Activated CD8-positive, alpha-beta memory T cell treated with anti-CD3 and anti-CD28 coated beads, Interleukin-2, amount 50 U/mL, for 4 hours (primary cell): ENCODE measurements at regions not wholly inside any gene's neighbourhood (a gene's known extent, or its start where the extent isn't known, plus 50 kb on each side); places are given as distances from the start of the nearest gene placed in this dataset.
"Not testable (repeated sequence)": the region's sequence is repeated elsewhere in the genome, so short reads cannot be mapped to it uniquely, and the experiment has no call there.

ENCODE experiments used
- DNase-seq: peaks from one replicate; pipeline ENCODE4 v3.0.0-alpha.2; 2020

- no peak for DNase-seq
These were observed 185.2 kb downstream of the SHOX2 start for GRCh38 chr3:157920822-157921700.

GRCh38 chr3:157919319-157919887 lies 186.8 kb downstream of the SHOX2 start:
- DNase-seq = no peak

GRCh38 chr3:157918402-157918801 lies 187.8 kb downstream of the SHOX2 start:
- no peak for DNase-seq

GRCh38 chr3:157916672-157917071 lies 189.5 kb downstream of the SHOX2 start:
- no peak for DNase-seq

GRCh38 chr3:157914882-157915281 lies 191.3 kb downstream of the SHOX2 start:
- DNase-seq = no peak

- no peak for DNase-seq
These were observed 192.5 kb downstream of the SHOX2 start for GRCh38 chr3:157913741-157914150.

- DNase-seq = no peak
These were observed 193.4 kb downstream of the SHOX2 start for GRCh38 chr3:157912514-157913451.

GRCh38 chr3:157906627-157907026 lies 199.6 kb downstream of the SHOX2 start:
- no peak for DNase-seq

- DNase-seq = no peak
These were observed 200.3 kb downstream of the SHOX2 start for GRCh38 chr3:157905885-157906284.

GRCh38 chr3:157902680-157903079 lies 203.5 kb downstream of the SHOX2 start:
- DNase-seq = not testable (repeated sequence)

- no peak for DNase-seq
These were observed 218.2 kb downstream of the SHOX2 start for GRCh38 chr3:157888040-157888439.

GRCh38 chr3:157876556-157876955 lies 229.7 kb downstream of the SHOX2 start:
- no peak for DNase-seq

GRCh38 chr3:157872902-157873301 lies 233.3 kb downstream of the SHOX2 start:
- no peak for DNase-seq

GRCh38 chr3:157871838-157872460 lies 234.3 kb downstream of the SHOX2 start:
- DNase-seq = no peak

GRCh38 chr3:157871248-157871647 lies 235.0 kb downstream of the SHOX2 start:
- no peak for DNase-seq

GRCh38 chr3:157868946-157869345 lies 237.3 kb downstream of the SHOX2 start:
- no peak for DNase-seq

GRCh38 chr3:157868196-157868595 lies 238.0 kb downstream of the SHOX2 start:
- no peak for DNase-seq

GRCh38 chr3:157865352-157866000 lies 240.7 kb downstream of the SHOX2 start:
- no peak for DNase-seq

- DNase-seq = no peak
These were observed 245.0 kb downstream of the SHOX2 start for GRCh38 chr3:157861076-157861765.

- DNase-seq = no peak
These were observed 246.7 kb downstream of the SHOX2 start for GRCh38 chr3:157859541-157859940.

GRCh38 chr3:157858821-157859220 lies 247.4 kb downstream of the SHOX2 start:
- DNase-seq = no peak

- no peak for DNase-seq
These were observed 248.8 kb downstream of the SHOX2 start for GRCh38 chr3:157857440-157857839.
